NB4 (cell line): ENCODE measurements at regions not wholly inside any gene's neighbourhood (a gene's known extent, or its start where the extent isn't known, plus 50 kb on each side); places are given as distances from the start of the nearest gene placed in this dataset.

Experiments
- DNase-seq: peaks from one replicate; pipeline ENCODE4 v3.0.0; 2010; ENCODE audit warnings: low read depth
- H3K4me3 ChIP-seq: one replicate; pipeline ENCODE4 v1.5.1; 2011; ENCODE audit warnings: mild to moderate bottlenecking, low read depth, low read length, moderate library complexity
- CTCF ChIP-seq: IDR thresholded peaks from one replicate; pipeline ENCODE4 v1.5.1; 2012; ENCODE audit warnings: low read depth, low read length
- MAX ChIP-seq: IDR thresholded peaks from 2 replicates; pipeline ENCODE4 v1.6.1; 2011; ENCODE audit warnings: low read depth, low read length
- MYC ChIP-seq: IDR thresholded peaks from 2 replicates; pipeline ENCODE4 v1.6.1; 2011; ENCODE audit warnings: low read depth, low read length
- POLR2A ChIP-seq: IDR thresholded peaks from 2 replicates; pipeline ENCODE4 v1.6.1; 2011; ENCODE audit warnings: mild to moderate bottlenecking; ENCODE audit not compliant: insufficient read length; ENCODE audit errors: extremely low read depth

GRCh38 chr5:3043600-3043999, 292.1 kb upstream of the IRX2 start:
- no peak for DNase-seq
- TF ChIP-seq MAX = no peak
- TF ChIP-seq CTCF = no peak
- no peak for TF ChIP-seq POLR2A
- no peak for TF ChIP-seq MYC
- H3K4me3 ChIP-seq = no peak overlapping the region

GRCh38 chr5:3041001-3041400, 289.5 kb upstream of the IRX2 start:
- TF ChIP-seq MYC (no peak), MAX (no peak), CTCF (no peak), POLR2A (no peak)
- no peak for DNase-seq
- no peak overlapping the region for H3K4me3 ChIP-seq

- no peak overlapping the region for H3K4me3 ChIP-seq
- TF ChIP-seq MYC = no peak
- no peak for TF ChIP-seq CTCF
- TF ChIP-seq MAX = no peak
- no peak for TF ChIP-seq POLR2A
- DNase-seq = no peak
Measured at GRCh38 chr5:3036041-3036788, 284.7 kb upstream of the IRX2 start.

GRCh38 chr5:3035452-3035851, 284.0 kb upstream of the IRX2 start:
- no peak for DNase-seq
- no peak for TF ChIP-seq POLR2A
- no peak overlapping the region for H3K4me3 ChIP-seq

- TF ChIP-seq MYC (no peak), CTCF (no peak), MAX (no peak), POLR2A (no peak)
- H3K4me3 ChIP-seq = no peak overlapping the region
- no peak for DNase-seq
Measured at GRCh38 chr5:3034881-3035280, 283.4 kb upstream of the IRX2 start.

- TF ChIP-seq CTCF (no peak), MAX (no peak), MYC (no peak), POLR2A (no peak)
- no peak overlapping the region for H3K4me3 ChIP-seq
- no peak for DNase-seq
Measured at GRCh38 chr5:3034449-3034848, 283.0 kb upstream of the IRX2 start.
